ENCODE measurements at regions not wholly inside any gene's neighbourhood (a gene's known extent, or its start where the extent isn't known, plus 50 kb on each side); places are given as distances from the start of the nearest gene placed in this dataset.

- ATAC-seq (peak; percentile 33), DNase-seq (ENCODE audit: low spot score in 2 of 2) (no peak)
- no peaks in the 10 kb centered on the region for H3K9me3 Mint-ChIP-seq
- H3K27ac Mint-ChIP-seq = peak overlapping the region; percentile 1
- peaks cover 14% of the 10 kb centered on the region for H3K36me3 Mint-ChIP-seq
- peak overlapping the region; percentile 80 for H3K4me3 Mint-ChIP-seq
- H3K4me1 Mint-ChIP-seq = peaks cover 8% of the 10 kb centered on the region
These were observed 159.0 kb upstream of the CHRNA7 start for GRCh38 chr15:31871166-31871886.

GRCh38 chr15:31871887-31872281 is 158.4 kb upstream of the CHRNA7 start:
- no peak overlapping the region for H3K27ac Mint-ChIP-seq
- no peak for DNase-seq (ENCODE audit: low spot score in 2 of 2)
- peaks cover 14% of the 10 kb centered on the region for H3K36me3 Mint-ChIP-seq
- no peaks in the 10 kb centered on the region for H3K9me3 Mint-ChIP-seq
- peak overlapping the region; percentile 80 for H3K4me3 Mint-ChIP-seq
- ATAC-seq = no peak
- H3K4me1 Mint-ChIP-seq = peaks cover 8% of the 10 kb centered on the region

GRCh38 chr15:31887246-31887645 is 143.1 kb upstream of the CHRNA7 start:
- no peaks in the 10 kb centered on the region for H3K4me1 Mint-ChIP-seq
- no peaks in the 10 kb centered on the region for H3K36me3 Mint-ChIP-seq
- no peak for ATAC-seq
- no peak overlapping the region for H3K4me3 Mint-ChIP-seq
- no peaks in the 10 kb centered on the region for H3K9me3 Mint-ChIP-seq
- no peak for DNase-seq (ENCODE audit: low spot score in 2 of 2)
- H3K27ac Mint-ChIP-seq = no peak overlapping the region

GRCh38 chr15:31892513-31892912 is 137.8 kb upstream of the CHRNA7 start:
- H3K36me3 Mint-ChIP-seq = no peaks in the 10 kb centered on the region
- no peak for DNase-seq (ENCODE audit: low spot score in 2 of 2)
- peaks cover under 1% of the 10 kb centered on the region for H3K9me3 Mint-ChIP-seq

GRCh38 chr15:31893780-31894179 is 136.5 kb upstream of the CHRNA7 start:
- ATAC-seq = no peak
- H3K36me3 Mint-ChIP-seq = no peaks in the 10 kb centered on the region
- no peak overlapping the region for H3K4me3 Mint-ChIP-seq
- DNase-seq (ENCODE audit: low spot score in 2 of 2) = no peak
- H3K27ac Mint-ChIP-seq = no peak overlapping the region
- no peaks in the 10 kb centered on the region for H3K4me1 Mint-ChIP-seq
- peaks cover 5% of the 10 kb centered on the region for H3K9me3 Mint-ChIP-seq

More at GRCh38 chr15:31892513-31892912, 137.8 kb upstream of the CHRNA7 start:
- no peak overlapping the region for H3K27ac Mint-ChIP-seq
- no peaks in the 10 kb centered on the region for H3K4me1 Mint-ChIP-seq
- ATAC-seq = no peak
- H3K4me3 Mint-ChIP-seq = no peak overlapping the region

GRCh38 chr15:31897746-31898145 is 132.6 kb upstream of the CHRNA7 start:
- H3K9me3 Mint-ChIP-seq = peaks cover 5% of the 10 kb centered on the region
- DNase-seq (ENCODE audit: low spot score in 2 of 2) = no peak
- no peaks in the 10 kb centered on the region for H3K36me3 Mint-ChIP-seq
- no peak for ATAC-seq
- no peaks in the 10 kb centered on the region for H3K4me1 Mint-ChIP-seq
- no peak overlapping the region for H3K27ac Mint-ChIP-seq
- no peak overlapping the region for H3K4me3 Mint-ChIP-seq

- H3K36me3 Mint-ChIP-seq = no peaks in the 10 kb centered on the region
- DNase-seq (ENCODE audit: low spot score in 2 of 2) (no peak), ATAC-seq (no peak)
- peaks cover 5% of the 10 kb centered on the region for H3K9me3 Mint-ChIP-seq
- H3K4me1 Mint-ChIP-seq = no peaks in the 10 kb centered on the region
- H3K27ac Mint-ChIP-seq = no peak overlapping the region
- H3K4me3 Mint-ChIP-seq = no peak overlapping the region
These were observed 128.8 kb upstream of the CHRNA7 start for GRCh38 chr15:31901501-31901900.

GRCh38 chr15:31905054-31905453 is 125.3 kb upstream of the CHRNA7 start:
- Mint-ChIP-seq H3K4me3 (no peak overlapping the region), H3K36me3 (no peaks in the 10 kb centered on the region), H3K9me3 (no peaks in the 10 kb centered on the region), H3K27ac (no peak overlapping the region), H3K4me1 (no peaks in the 10 kb centered on the region)
- DNase-seq (ENCODE audit: low spot score in 2 of 2) = no peak
- ATAC-seq = no peak

- no peak for DNase-seq (ENCODE audit: low spot score in 2 of 2)
- H3K9me3 Mint-ChIP-seq = peaks cover 5% of the 10 kb centered on the region
- no peak overlapping the region for H3K4me3 Mint-ChIP-seq
- no peak for ATAC-seq
- no peaks in the 10 kb centered on the region for H3K4me1 Mint-ChIP-seq
- no peak overlapping the region for H3K27ac Mint-ChIP-seq
- no peaks in the 10 kb centered on the region for H3K36me3 Mint-ChIP-seq
These were observed 104.8 kb upstream of the CHRNA7 start for GRCh38 chr15:31925541-31925940.

- no peak for DNase-seq (ENCODE audit: low spot score in 2 of 2)
- ATAC-seq = peak; percentile 63
- Mint-ChIP-seq H3K27ac (no peak overlapping the region), H3K36me3 (no peaks in the 10 kb centered on the region), H3K4me1 (no peaks in the 10 kb centered on the region), H3K4me3 (no peak overlapping the region), H3K9me3 (no peaks in the 10 kb centered on the region)
These were observed 99.3 kb upstream of the CHRNA7 start for GRCh38 chr15:31930967-31931366.

- ATAC-seq = no peak
- no peak overlapping the region for H3K4me3 Mint-ChIP-seq
- H3K36me3 Mint-ChIP-seq = no peaks in the 10 kb centered on the region
- no peak overlapping the region for H3K27ac Mint-ChIP-seq
- H3K4me1 Mint-ChIP-seq = no peaks in the 10 kb centered on the region
- H3K9me3 Mint-ChIP-seq = no peaks in the 10 kb centered on the region
- DNase-seq (ENCODE audit: low spot score in 2 of 2) = no peak
These were observed 97.7 kb upstream of the CHRNA7 start for GRCh38 chr15:31932576-31932975.

GRCh38 chr15:31934821-31935220 is 95.5 kb upstream of the CHRNA7 start:
- no peak overlapping the region for H3K27ac Mint-ChIP-seq
- no peak for DNase-seq (ENCODE audit: low spot score in 2 of 2)
- H3K9me3 Mint-ChIP-seq = no peaks in the 10 kb centered on the region
- H3K4me3 Mint-ChIP-seq = no peak overlapping the region
- no peaks in the 10 kb centered on the region for H3K36me3 Mint-ChIP-seq
- no peaks in the 10 kb centered on the region for H3K4me1 Mint-ChIP-seq
- peak; percentile 53 for ATAC-seq

- no peaks in the 10 kb centered on the region for H3K36me3 Mint-ChIP-seq
- DNase-seq (ENCODE audit: low spot score in 2 of 2) (no peak), ATAC-seq (no peak)
- H3K4me1 Mint-ChIP-seq = no peaks in the 10 kb centered on the region
- H3K27ac Mint-ChIP-seq = no peak overlapping the region
- H3K9me3 Mint-ChIP-seq = peaks cover under 1% of the 10 kb centered on the region
- no peak overlapping the region for H3K4me3 Mint-ChIP-seq
These were observed 76.8 kb upstream of the CHRNA7 start for GRCh38 chr15:31953478-31953877.

GRCh38 chr15:31954374-31955172 is 75.7 kb upstream of the CHRNA7 start:
- Mint-ChIP-seq H3K9me3 (peaks cover 9% of the 10 kb centered on the region), H3K4me3 (no peak overlapping the region), H3K36me3 (no peaks in the 10 kb centered on the region), H3K4me1 (no peaks in the 10 kb centered on the region), H3K27ac (no peak overlapping the region)
- no peak for ATAC-seq
- no peak for DNase-seq (ENCODE audit: low spot score in 2 of 2)

GRCh38 chr15:31955734-31956133 is 74.6 kb upstream of the CHRNA7 start:
- H3K4me1 Mint-ChIP-seq = no peaks in the 10 kb centered on the region
- H3K27ac Mint-ChIP-seq = no peak overlapping the region
- ATAC-seq = no peak
- no peaks in the 10 kb centered on the region for H3K36me3 Mint-ChIP-seq
- no peak overlapping the region for H3K4me3 Mint-ChIP-seq
- DNase-seq (ENCODE audit: low spot score in 2 of 2) = no peak
- peaks cover 10% of the 10 kb centered on the region for H3K9me3 Mint-ChIP-seq

GRCh38 chr15:31957581-31957980 is 72.7 kb upstream of the CHRNA7 start:
- Mint-ChIP-seq H3K9me3 (peaks cover 10% of the 10 kb centered on the region), H3K36me3 (no peaks in the 10 kb centered on the region), H3K4me1 (no peaks in the 10 kb centered on the region), H3K4me3 (no peak overlapping the region), H3K27ac (no peak overlapping the region)
- ATAC-seq = no peak
- no peak for DNase-seq (ENCODE audit: low spot score in 2 of 2)

Measured in stimulated activated effector memory CD8-positive, alpha-beta T cell treated with anti-CD3 and anti-CD28 coated beads, Interleukin-12 subunit alpha, Interleukin-12 subunit beta, amount 100 ng/mL, for 72 hours (primary cell).